Liver (tissue), 8 donors: ENCODE measurements at regions not wholly inside any gene's neighbourhood (a gene's known extent, or its start where the extent isn't known, plus 50 kb on each side); places are given as distances from the start of the nearest gene placed in this dataset.

Experiments
- DNase-seq: peaks from one replicate; pipeline ENCODE4 v3.0.0-alpha.2; 2017; ENCODE audit warnings: low spot score
- H3K27ac ChIP-seq, 2 donors: one replicate each; pipeline ENCODE4 v1.7.0; 2013; ENCODE audit warnings: inconsistent platforms in 2 of 2, low read length in 2 of 2, control low read depth in 1 of 2, low read depth in 1 of 2, mild to moderate bottlenecking in 1 of 2
- H3K27me3 ChIP-seq, 4 donors: one replicate each; pipeline versions ENCODE4 v1.6.1 to v1.7.0; 2013; ENCODE audit warnings: low read length in 3 of 4, inconsistent platforms in 1 of 4, mild to moderate bottlenecking in 1 of 4, moderate library complexity in 1 of 4; ENCODE audit not compliant: control insufficient read depth in 4 of 4, insufficient read depth in 4 of 4
- H3K36me3 ChIP-seq, 4 donors: one replicate each; pipeline versions ENCODE4 v1.6.1 to v1.7.0; 2013; ENCODE audit warnings: low read length in 3 of 4, mild to moderate bottlenecking in 3 of 4, low read depth in 1 of 4, moderate library complexity in 1 of 4; ENCODE audit not compliant: control insufficient read depth in 4 of 4, insufficient read depth in 3 of 4
- H3K4me1 ChIP-seq, 4 donors: one replicate each; pipeline versions ENCODE4 v1.6.1 to v1.7.0; 2013; ENCODE audit warnings: low read length in 3 of 4, mild to moderate bottlenecking in 3 of 4, moderate library complexity in 1 of 4; ENCODE audit not compliant: control insufficient read depth in 4 of 4, insufficient read depth in 4 of 4
- H3K4me3 ChIP-seq, 3 donors: one replicate each; pipeline versions ENCODE4 v1.6.1 to v1.7.0; 2013; ENCODE audit warnings: low read length in 3 of 3, control low read depth in 1 of 3, low read depth in 1 of 3, mild to moderate bottlenecking in 1 of 3
- H3K9ac ChIP-seq, 2 donors: one replicate each; pipeline ENCODE4 v1.7.0; 2013; ENCODE audit warnings: low read length in 2 of 2, mild to moderate bottlenecking in 2 of 2, moderate library complexity in 2 of 2, control low read depth in 1 of 2, low read depth in 1 of 2
- H3K9me3 ChIP-seq, 4 donors: one replicate each; pipeline versions ENCODE4 v1.6.1 to v1.7.0; 2013; ENCODE audit warnings: low read length in 3 of 4; ENCODE audit not compliant: control insufficient read depth in 4 of 4
- EGR1 ChIP-seq, 2 donors: IDR thresholded peaks; 2 replicates each; pipeline ENCODE4 v1.6.1; 2016 to 2018; ENCODE audit warnings: antibody characterized with exemption in 2 of 2, low read depth in 2 of 2
- FOXA1 ChIP-seq: IDR thresholded peaks from 2 replicates; pipeline ENCODE4 v1.6.1; 2016; ENCODE audit warnings: antibody characterized with exemption
- FOXA2 ChIP-seq: IDR thresholded peaks from 2 replicates; pipeline ENCODE4 v1.6.1; 2016; ENCODE audit warnings: antibody characterized with exemption
- GABPA ChIP-seq, 2 donors: IDR thresholded peaks in 1 of 2; conservative IDR thresholded peaks in 1 of 2; 2 replicates each; pipeline ENCODE4 v1.6.1; 2016; ENCODE audit warnings: antibody characterized with exemption in 2 of 2, mild to moderate bottlenecking in 1 of 2, moderate library complexity in 1 of 2
- HNF4A ChIP-seq, 2 donors: conservative IDR thresholded peaks; 2 replicates each; pipeline ENCODE4 v1.6.1; 2016; ENCODE audit warnings: antibody characterized with exemption in 2 of 2, mild to moderate bottlenecking in 2 of 2
- HNF4G ChIP-seq: IDR thresholded peaks from 2 replicates; pipeline ENCODE4 v1.6.1; 2016; ENCODE audit warnings: antibody characterized with exemption
- JUND ChIP-seq, 2 donors: IDR thresholded peaks; 2 replicates each; pipeline ENCODE4 v1.6.1; 2016; ENCODE audit warnings: antibody characterized with exemption in 2 of 2
- MAX ChIP-seq: IDR thresholded peaks from 2 replicates; pipeline ENCODE4 v1.6.1; 2016; ENCODE audit warnings: antibody characterized with exemption
- NR2F2 ChIP-seq: IDR thresholded peaks from 2 replicates; pipeline ENCODE4 v1.6.1; 2016; ENCODE audit warnings: antibody characterized with exemption
- RAD21 ChIP-seq, 2 donors: IDR thresholded peaks; 2 replicates each; pipeline ENCODE4 v1.6.1; 2016; ENCODE audit warnings: antibody characterized with exemption in 2 of 2, mild to moderate bottlenecking in 2 of 2
- RXRA ChIP-seq, 2 donors: IDR thresholded peaks; 2 replicates each; pipeline ENCODE4 v1.6.1; 2017 to 2018; ENCODE audit warnings: antibody characterized with exemption in 2 of 2, mild to moderate bottlenecking in 1 of 2
- SP1 ChIP-seq: IDR thresholded peaks from 2 replicates; pipeline ENCODE4 v1.6.1; 2018; ENCODE audit warnings: antibody characterized with exemption, mild to moderate bottlenecking
- TAF1 ChIP-seq: conservative IDR thresholded peaks from 2 replicates; pipeline ENCODE4 v1.6.1; 2016; ENCODE audit warnings: antibody characterized with exemption, mild to moderate bottlenecking
- YY1 ChIP-seq: IDR thresholded peaks from 2 replicates; pipeline ENCODE4 v1.6.1; 2016; ENCODE audit warnings: antibody characterized with exemption, mild to moderate bottlenecking
- WGBS: extraction: QIAGEN DNeasy Blood & Tissue Kit; methylation state at CpG from one replicate; pipeline ENCODE4 v1.1.7; 2013; 5-methylcytosine and 5-hydroxymethylcytosine counted together
- TF ChIP-seq, protein P1 (sequence below): IDR thresholded peaks from 2 replicates; pipeline ENCODE4 v1.6.1; 2016; ENCODE audit warnings: antibody characterized with exemption
- TF ChIP-seq, protein P2 (sequence below): IDR thresholded peaks from 2 replicates; pipeline ENCODE4 v1.6.1; 2016; ENCODE audit warnings: antibody characterized with exemption, mild to moderate bottlenecking
- TF ChIP-seq, protein P3 (sequence below): IDR thresholded peaks from 2 replicates; pipeline ENCODE4 v1.6.1; 2016; ENCODE audit warnings: antibody characterized with exemption
- TF ChIP-seq, protein P4 (sequence below): fragments of 150-350 bp; IDR thresholded peaks from 2 replicates; pipeline ENCODE4 v1.5.1; 2017; ENCODE audit warnings: improper control_type of control experiment, low read depth, low read length; ENCODE audit not compliant: missing input control
- donor health status: healthy.
- donor health status: healthy.
- donor health status: healthy.
- donor health status: healthy.
- donor health status: healthy.

DNA sequence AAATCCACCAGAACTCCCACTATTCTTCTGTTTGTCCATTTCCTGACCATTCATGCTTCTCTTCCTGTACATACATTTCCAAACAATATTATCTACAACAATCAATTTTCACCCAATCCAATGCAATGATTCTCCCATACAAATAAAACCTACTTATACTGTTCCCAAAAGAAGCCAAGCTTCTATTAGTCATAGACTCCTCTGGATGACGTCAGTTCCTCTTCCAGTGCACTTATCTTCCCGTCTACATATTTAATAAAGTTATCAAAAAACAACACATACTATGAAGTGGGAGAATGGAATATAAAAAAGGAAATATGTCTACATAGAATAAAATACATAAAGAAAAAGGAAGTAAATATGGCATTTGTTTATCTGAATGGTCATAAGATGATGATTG lies 165.4 kb downstream of the FOXG1 start:
- no peak for TF ChIP-seq HNF4A (conservative IDR thresholded peaks at IDR 0.05)
- no peak for TF ChIP-seq NR2F2
- no peak for TF ChIP-seq JUND (IDR thresholded peaks at IDR 0.05)
- no peak for TF ChIP-seq RAD21 (IDR thresholded peaks at IDR 0.05)
- TF ChIP-seq EGR1 (IDR thresholded peaks at IDR 0.05; ENCODE audit: low read depth in 2 of 2), result no peak
- no peaks in the 10 kb centered on the region for H3K27me3 ChIP-seq
- no peaks in the 10 kb centered on the region for H3K4me1 ChIP-seq
- H3K27ac ChIP-seq, result no peak overlapping the region
- no peak for DNase-seq
- no peaks in the 10 kb centered on the region for H3K36me3 ChIP-seq
- H3K4me3 ChIP-seq, result no peak overlapping the region
- H3K9ac ChIP-seq, result no peak overlapping the region
- H3K9me3 ChIP-seq, result peaks cover 0 to 10% (median 0%) of the 10 kb centered on the region in 4 donors
- WGBS, result 63% methylated on average over 2 of the region's 2 CpGs

GRCh38 chr14:28936601-28937000 lies 170.0 kb downstream of the FOXG1 start:
- TF ChIP-seq JUND (IDR thresholded peaks at IDR 0.05), result no peak
- TF ChIP-seq MAX, result no peak
- TF ChIP-seq, protein P1, sequence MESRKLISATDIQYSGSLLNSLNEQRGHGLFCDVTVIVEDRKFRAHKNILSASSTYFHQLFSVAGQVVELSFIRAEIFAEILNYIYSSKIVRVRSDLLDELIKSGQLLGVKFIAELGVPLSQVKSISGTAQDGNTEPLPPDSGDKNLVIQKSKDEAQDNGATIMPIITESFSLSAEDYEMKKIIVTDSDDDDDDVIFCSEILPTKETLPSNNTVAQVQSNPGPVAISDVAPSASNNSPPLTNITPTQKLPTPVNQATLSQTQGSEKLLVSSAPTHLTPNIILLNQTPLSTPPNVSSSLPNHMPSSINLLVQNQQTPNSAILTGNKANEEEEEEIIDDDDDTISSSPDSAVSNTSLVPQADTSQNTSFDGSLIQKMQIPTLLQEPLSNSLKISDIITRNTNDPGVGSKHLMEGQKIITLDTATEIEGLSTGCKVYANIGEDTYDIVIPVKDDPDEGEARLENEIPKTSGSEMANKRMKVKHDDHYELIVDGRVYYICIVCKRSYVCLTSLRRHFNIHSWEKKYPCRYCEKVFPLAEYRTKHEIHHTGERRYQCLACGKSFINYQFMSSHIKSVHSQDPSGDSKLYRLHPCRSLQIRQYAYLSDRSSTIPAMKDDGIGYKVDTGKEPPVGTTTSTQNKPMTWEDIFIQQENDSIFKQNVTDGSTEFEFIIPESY, result no peak
- TF ChIP-seq, protein P2, sequence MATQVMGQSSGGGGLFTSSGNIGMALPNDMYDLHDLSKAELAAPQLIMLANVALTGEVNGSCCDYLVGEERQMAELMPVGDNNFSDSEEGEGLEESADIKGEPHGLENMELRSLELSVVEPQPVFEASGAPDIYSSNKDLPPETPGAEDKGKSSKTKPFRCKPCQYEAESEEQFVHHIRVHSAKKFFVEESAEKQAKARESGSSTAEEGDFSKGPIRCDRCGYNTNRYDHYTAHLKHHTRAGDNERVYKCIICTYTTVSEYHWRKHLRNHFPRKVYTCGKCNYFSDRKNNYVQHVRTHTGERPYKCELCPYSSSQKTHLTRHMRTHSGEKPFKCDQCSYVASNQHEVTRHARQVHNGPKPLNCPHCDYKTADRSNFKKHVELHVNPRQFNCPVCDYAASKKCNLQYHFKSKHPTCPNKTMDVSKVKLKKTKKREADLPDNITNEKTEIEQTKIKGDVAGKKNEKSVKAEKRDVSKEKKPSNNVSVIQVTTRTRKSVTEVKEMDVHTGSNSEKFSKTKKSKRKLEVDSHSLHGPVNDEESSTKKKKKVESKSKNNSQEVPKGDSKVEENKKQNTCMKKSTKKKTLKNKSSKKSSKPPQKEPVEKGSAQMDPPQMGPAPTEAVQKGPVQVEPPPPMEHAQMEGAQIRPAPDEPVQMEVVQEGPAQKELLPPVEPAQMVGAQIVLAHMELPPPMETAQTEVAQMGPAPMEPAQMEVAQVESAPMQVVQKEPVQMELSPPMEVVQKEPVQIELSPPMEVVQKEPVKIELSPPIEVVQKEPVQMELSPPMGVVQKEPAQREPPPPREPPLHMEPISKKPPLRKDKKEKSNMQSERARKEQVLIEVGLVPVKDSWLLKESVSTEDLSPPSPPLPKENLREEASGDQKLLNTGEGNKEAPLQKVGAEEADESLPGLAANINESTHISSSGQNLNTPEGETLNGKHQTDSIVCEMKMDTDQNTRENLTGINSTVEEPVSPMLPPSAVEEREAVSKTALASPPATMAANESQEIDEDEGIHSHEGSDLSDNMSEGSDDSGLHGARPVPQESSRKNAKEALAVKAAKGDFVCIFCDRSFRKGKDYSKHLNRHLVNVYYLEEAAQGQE, result no peak
- TF ChIP-seq FOXA1, result no peak
- no peak for TF ChIP-seq HNF4A (conservative IDR thresholded peaks at IDR 0.05)
- TF ChIP-seq NR2F2, result no peak
- TF ChIP-seq, protein P3, sequence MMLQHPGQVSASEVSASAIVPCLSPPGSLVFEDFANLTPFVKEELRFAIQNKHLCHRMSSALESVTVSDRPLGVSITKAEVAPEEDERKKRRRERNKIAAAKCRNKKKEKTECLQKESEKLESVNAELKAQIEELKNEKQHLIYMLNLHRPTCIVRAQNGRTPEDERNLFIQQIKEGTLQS, result no peak
- TF ChIP-seq GABPA (IDR thresholded peaks at IDR 0.05 in 1 of 2, conservative IDR thresholded peaks at IDR 0.05 in 1 of 2), result no peak
- TF ChIP-seq HNF4G, result no peak
- no peak for TF ChIP-seq SP1
- no peak for TF ChIP-seq FOXA2
- no peak for TF ChIP-seq EGR1 (IDR thresholded peaks at IDR 0.05; ENCODE audit: low read depth in 2 of 2)
- no peak for TF ChIP-seq YY1
- TF ChIP-seq, protein P4, sequence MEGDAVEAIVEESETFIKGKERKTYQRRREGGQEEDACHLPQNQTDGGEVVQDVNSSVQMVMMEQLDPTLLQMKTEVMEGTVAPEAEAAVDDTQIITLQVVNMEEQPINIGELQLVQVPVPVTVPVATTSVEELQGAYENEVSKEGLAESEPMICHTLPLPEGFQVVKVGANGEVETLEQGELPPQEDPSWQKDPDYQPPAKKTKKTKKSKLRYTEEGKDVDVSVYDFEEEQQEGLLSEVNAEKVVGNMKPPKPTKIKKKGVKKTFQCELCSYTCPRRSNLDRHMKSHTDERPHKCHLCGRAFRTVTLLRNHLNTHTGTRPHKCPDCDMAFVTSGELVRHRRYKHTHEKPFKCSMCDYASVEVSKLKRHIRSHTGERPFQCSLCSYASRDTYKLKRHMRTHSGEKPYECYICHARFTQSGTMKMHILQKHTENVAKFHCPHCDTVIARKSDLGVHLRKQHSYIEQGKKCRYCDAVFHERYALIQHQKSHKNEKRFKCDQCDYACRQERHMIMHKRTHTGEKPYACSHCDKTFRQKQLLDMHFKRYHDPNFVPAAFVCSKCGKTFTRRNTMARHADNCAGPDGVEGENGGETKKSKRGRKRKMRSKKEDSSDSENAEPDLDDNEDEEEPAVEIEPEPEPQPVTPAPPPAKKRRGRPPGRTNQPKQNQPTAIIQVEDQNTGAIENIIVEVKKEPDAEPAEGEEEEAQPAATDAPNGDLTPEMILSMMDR, result no peak
- TF ChIP-seq RAD21 (IDR thresholded peaks at IDR 0.05), result no peak
- no peak for TF ChIP-seq TAF1
- TF ChIP-seq RXRA (IDR thresholded peaks at IDR 0.05), result no peak
- no peak overlapping the region for H3K4me3 ChIP-seq
- H3K36me3 ChIP-seq, result no peaks in the 10 kb centered on the region
- H3K9ac ChIP-seq, result no peak overlapping the region
- H3K27ac ChIP-seq, result no peak overlapping the region
- H3K9me3 ChIP-seq, result peaks cover 0 to 10% (median 0%) of the 10 kb centered on the region in 4 donors
- DNase-seq, result no peak
- H3K27me3 ChIP-seq, result no peaks in the 10 kb centered on the region
- H3K4me1 ChIP-seq, result no peaks in the 10 kb centered on the region
